ENCODE measurements at regions not wholly inside any gene's neighbourhood (a gene's known extent, or its start where the extent isn't known, plus 50 kb on each side); places are given as distances from the start of the nearest gene placed in this dataset.

DNA sequence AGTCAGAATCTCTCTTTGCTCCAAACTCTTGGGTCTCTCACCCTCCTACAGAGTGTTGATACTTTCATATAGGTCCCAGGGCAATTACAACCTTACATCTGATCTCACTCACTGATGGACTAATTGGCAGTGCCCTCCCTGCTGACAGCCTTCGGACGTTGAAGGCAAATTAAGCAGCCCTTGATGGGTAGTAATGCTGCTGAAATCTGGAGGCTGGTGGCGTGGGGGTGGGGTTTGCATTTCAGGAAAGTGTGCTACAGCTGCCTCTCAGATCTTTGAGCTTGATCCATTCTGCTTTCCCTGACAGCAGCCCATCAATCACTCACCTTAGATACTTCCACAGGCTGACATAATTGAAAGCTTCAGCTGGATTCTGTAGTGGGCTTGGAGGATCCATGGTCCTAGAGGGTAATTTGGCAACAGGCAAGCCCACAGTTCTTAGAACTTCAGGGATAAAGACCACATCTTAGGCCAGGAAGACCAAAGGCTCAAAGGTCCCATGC lies 349.1 kb upstream of the PODXL start:
- no peak overlapping the region for H3K4me3 ChIP-seq (replicated peaks in 1 of 2; ENCODE audit: low read depth in 2 of 2, low read length in 2 of 2)
- TF ChIP-seq, protein P1, sequence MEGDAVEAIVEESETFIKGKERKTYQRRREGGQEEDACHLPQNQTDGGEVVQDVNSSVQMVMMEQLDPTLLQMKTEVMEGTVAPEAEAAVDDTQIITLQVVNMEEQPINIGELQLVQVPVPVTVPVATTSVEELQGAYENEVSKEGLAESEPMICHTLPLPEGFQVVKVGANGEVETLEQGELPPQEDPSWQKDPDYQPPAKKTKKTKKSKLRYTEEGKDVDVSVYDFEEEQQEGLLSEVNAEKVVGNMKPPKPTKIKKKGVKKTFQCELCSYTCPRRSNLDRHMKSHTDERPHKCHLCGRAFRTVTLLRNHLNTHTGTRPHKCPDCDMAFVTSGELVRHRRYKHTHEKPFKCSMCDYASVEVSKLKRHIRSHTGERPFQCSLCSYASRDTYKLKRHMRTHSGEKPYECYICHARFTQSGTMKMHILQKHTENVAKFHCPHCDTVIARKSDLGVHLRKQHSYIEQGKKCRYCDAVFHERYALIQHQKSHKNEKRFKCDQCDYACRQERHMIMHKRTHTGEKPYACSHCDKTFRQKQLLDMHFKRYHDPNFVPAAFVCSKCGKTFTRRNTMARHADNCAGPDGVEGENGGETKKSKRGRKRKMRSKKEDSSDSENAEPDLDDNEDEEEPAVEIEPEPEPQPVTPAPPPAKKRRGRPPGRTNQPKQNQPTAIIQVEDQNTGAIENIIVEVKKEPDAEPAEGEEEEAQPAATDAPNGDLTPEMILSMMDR (IDR thresholded peaks at IDR 0.05; ENCODE audit: low read depth, low read length), result no peak
- no peak for DNase-seq (ENCODE audit: low read depth in 2 of 2)

DNA sequence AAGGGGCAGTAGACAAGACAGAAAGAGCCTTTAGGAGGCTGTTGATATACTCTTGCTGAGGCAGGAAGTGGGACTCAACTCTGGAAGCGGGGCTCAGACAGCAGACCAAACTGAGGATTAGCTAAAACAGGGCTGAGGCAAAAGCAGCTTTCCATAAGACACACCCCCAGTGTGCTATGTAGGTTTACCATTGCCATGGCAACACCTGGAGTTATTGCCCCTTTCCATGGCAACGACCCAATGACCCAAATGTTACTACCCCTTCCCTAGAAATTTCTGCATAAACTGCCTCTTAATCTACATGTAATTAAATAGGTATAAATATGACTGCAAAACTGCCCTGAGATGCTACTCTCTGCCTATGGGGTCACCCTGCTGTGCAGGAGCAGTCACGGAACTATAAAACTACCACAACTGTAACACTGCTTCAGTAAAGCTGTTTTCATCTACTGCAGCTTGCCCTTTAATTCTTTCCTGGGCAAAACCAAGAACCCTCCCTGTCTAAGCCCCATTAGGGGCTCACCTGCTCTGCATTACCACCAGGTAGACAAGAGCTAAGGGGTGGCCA lies 348.4 kb upstream of the PODXL start:
- no peak overlapping the region for H3K4me3 ChIP-seq (replicated peaks in 1 of 2; ENCODE audit: low read depth in 2 of 2, low read length in 2 of 2)
- TF ChIP-seq, protein P1 (IDR thresholded peaks at IDR 0.05; ENCODE audit: low read depth, low read length), result no peak
- no peak for DNase-seq (ENCODE audit: low read depth in 2 of 2)

DNA sequence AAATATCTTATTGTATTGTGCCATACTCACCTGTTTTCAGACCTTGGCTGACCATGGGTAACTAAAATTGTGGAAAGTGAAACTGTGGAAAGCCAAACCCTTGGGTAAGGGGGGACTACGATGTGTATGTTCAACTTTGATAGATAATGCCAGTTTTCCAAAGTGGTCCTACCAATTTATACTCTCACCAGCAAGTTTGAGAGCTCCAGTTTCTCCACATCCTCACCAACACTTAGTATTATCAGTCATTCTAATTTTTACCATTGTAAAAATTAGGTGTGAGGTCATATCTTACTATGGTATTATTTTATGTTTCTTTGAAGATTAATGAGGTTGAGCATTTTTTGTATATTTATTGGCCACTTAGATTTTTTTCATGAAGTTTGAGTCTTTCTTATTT lies 346.9 kb upstream of the PODXL start:
- DNase-seq (ENCODE audit: low read depth in 2 of 2), result no peak
- H3K4me3 ChIP-seq (replicated peaks in 1 of 2; ENCODE audit: low read depth in 2 of 2, low read length in 2 of 2), result no peak overlapping the region
- TF ChIP-seq, protein P1 (IDR thresholded peaks at IDR 0.05; ENCODE audit: low read depth, low read length), result no peak

DNA sequence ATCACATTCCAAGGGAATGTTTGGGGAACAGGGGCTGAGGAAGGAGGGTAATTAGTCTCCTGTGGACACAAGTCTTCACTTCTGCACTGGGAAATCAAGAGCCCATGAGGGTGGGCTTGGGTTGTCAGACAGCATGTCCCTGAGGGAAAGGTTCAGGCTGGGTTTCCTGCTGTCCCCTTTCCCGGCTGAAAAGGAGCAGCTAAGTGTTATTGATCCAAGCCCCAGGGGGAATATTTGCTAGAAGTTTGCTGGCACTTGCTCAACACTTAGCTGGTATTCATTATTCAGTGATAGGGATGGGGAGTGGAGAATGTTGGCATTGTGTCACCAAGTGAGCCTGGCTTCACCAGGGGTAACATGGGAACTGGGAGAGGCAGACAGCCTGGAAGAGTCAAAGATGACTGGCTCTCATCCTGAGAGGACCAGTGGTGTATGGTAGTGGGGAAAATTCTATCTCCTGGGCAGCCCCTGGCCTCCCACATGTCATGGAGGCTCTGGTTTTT lies 344.4 kb upstream of the PODXL start:
- no peak overlapping the region for H3K4me3 ChIP-seq (replicated peaks in 1 of 2; ENCODE audit: low read depth in 2 of 2, low read length in 2 of 2)
- DNase-seq (ENCODE audit: low read depth in 2 of 2), result no peak
- TF ChIP-seq, protein P1 (IDR thresholded peaks at IDR 0.05; ENCODE audit: low read depth, low read length), result no peak

DNA sequence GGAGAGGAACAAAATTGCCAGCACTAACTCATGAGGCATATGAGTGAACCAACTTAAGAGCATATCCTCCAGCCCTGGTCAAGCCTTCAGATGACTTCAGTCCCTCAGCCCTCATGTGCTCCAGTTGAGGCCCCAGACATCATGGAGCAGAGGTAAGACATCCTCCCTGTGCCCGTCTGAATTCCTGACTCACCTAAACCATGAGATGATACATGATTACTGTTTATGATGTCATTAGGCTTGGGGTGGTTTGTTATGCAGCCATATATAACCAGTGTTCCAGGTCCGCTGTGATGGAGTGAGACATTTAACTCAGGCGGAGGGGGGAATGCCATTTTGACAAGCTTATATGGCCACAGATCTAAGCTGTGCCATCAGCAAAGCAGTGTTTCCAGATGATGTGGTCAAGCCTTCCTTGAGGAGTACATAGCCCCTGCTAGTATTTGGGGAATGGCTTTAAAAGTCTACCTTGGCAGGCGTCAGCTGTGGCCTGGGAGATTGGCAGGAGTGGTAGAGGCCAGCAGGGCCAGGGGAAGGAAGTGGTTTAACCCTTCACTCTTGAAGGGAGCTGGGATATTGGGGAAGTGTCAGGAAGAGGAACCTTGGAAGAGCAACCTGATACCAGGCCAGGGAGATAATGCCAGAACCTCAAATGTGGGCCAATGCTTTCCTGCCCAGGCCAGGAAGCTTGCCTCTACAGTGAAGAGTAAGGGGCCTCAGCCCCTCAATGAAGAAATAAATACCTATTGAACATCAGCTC lies 343.0 kb upstream of the PODXL start:
- DNase-seq (ENCODE audit: low read depth in 2 of 2), result no peak
- no peak overlapping the region for H3K4me3 ChIP-seq (replicated peaks in 1 of 2; ENCODE audit: low read depth in 2 of 2, low read length in 2 of 2)
- TF ChIP-seq, protein P1 (IDR thresholded peaks at IDR 0.05; ENCODE audit: low read depth, low read length), result no peak

DNA sequence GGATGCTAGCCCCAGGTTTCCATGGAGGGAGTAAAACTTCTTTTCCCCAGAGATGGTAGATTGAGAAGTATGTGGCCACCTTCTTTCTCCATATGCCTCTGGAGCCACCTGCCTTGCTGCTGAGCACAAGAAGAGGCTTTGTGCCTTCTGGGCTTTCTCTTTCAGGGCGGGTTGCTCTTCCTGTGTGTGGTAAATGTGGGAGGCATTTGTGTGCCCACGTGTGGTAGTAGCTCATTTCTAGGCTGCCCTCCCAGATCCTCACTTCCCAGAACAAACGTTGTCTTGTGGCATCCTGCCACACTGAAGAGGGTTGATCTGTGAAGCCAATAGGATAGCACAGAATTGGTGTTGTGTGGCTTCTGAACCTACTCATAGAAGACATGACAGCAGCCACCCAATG lies 342.0 kb upstream of the PODXL start:
- TF ChIP-seq, protein P1 (IDR thresholded peaks at IDR 0.05; ENCODE audit: low read depth, low read length), result no peak
- H3K4me3 ChIP-seq (replicated peaks in 1 of 2; ENCODE audit: low read depth in 2 of 2, low read length in 2 of 2), result no peak overlapping the region
- DNase-seq (ENCODE audit: low read depth in 2 of 2), result peak in 1 of 2 donors; percentile 60

Measured in cardiac fibroblast (primary cell).